Germinal center (tissue), 1 donor: ENCODE measurements at regions not wholly inside any gene's neighbourhood (a gene's known extent, or its start where the extent isn't known, plus 50 kb on each side); places are given as distances from the start of the nearest gene placed in this dataset.
"Not testable (repeated sequence)": the region's sequence is repeated elsewhere in the genome, so short reads cannot be mapped to it uniquely, and the experiment has no call there.

Experiments
- DNase-seq: peaks from one replicate; pipeline ENCODE4 v3.0.0; 2012; ENCODE audit warnings: mixed read lengths, low spot score

DNA sequence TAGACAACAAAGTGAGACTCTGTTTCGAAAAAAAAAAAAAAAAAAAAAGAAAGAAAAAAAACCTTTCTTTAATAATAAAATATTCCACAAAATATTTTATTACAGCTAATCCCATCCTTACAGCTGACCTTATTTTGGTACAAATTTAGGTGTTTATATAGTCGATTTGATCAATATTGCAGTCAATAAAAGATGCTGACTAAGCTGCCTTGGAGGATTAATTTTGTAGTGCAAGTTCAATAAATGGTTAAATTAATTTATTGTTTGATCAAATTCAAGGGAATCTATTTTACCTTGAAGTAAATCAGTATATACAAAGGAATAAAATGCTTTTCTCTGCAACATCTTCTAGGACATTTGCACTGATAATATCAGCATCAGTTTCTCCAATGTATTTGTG is 1764.3 kb downstream of the NCAM2 start:
- no peak for DNase-seq

DNA sequence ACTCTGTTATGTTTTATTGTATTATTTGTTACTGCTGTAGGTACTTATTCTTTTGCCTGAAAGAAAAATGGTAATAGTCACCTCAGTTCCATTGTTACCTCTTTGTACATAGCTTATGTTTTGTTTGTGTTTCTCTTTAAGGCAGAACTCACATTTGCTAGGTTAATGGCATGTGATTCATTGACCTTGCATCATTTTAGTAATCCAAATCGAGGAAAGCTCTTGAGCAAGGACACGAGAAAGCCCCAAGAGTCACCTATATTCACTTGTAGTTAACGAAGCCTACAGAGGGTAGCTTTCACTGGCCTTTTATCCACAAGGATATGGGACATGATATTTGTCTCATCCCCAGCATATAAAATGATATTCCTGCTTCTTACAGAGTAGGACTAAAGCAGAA is 1765.2 kb downstream of the NCAM2 start:
- DNase-seq: no peak

DNA sequence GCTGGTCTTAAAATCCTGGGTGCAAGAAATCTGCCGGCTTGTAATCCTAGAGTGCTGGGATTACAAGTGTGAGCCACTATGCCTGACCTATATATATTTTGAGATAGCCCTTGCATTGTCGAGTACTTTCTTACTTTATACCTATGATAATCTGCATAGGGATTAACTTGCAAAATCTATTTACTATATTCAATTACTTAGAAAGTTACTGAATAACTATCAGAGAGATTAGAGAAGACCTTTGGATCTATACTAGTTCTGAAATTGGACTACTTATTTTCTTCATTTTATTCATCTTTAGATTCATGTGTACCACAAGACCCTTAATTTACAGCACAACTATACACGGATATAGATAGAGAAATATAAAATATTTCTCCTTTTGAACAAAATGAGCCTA is 1766.0 kb downstream of the NCAM2 start:
- no peak for DNase-seq

DNA sequence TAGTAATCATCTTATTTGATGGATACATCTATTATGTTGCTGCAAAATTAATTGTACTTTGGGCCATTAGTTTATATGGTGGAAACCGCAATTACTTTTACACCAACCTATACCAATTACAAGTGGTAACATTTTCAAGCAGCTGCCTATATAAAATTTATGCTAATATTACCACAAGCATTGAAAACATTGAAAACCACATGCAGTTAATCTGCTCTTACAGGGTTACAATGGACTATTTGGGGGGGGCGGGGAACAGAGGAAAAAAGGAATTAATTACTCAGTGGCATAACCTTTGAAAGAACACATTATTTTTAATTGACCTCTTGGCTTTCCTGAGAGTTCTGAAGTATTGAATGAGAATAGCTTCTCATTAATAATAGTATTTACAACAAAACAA is 1793.2 kb downstream of the NCAM2 start:
- no peak for DNase-seq

DNA sequence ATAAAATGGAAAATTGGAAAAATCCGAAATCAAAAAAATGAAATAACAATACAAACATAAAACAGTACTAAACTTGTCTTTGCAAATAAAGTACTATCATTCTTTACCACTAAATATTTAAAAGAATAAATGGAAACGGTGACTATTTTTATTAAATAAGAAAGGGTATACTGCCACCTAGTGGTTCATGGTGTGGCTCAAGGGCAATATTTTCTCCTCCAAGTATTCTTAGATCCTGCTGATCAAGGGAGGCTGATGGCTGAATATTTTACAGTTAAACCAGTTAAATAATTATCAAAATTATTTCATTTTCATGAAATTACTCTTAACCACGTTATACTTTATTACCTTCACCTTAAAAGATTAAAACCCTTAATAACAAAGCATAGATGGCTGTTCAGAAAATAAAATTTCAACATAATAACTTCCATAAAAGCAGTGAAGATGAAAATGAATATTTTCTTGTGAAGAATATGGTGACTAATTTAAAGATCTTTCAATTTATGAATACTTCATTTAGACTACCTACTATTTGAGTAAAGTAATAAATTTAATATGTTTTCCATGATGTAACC is 1793.9 kb downstream of the NCAM2 start:
- peak; percentile 8 for DNase-seq

DNA sequence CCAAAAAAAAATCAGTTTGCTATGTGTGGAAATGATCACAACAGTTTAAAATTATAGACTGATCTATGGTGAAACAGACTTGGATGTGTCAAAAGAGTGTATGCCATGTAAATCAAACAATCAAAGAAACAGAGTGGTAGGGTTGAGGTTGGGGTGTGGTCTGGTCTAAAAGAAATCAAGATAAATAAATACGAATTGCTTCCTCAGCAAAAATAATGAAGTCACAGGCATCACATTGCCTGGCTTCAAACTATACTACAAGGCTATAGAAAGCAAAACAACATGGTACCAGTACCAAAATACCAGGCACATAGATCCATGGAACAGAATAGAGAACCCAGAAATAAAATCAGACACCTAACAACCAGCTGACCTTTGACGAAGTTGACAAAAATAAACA is 1796.9 kb downstream of the NCAM2 start:
- DNase-seq: no peak

DNA sequence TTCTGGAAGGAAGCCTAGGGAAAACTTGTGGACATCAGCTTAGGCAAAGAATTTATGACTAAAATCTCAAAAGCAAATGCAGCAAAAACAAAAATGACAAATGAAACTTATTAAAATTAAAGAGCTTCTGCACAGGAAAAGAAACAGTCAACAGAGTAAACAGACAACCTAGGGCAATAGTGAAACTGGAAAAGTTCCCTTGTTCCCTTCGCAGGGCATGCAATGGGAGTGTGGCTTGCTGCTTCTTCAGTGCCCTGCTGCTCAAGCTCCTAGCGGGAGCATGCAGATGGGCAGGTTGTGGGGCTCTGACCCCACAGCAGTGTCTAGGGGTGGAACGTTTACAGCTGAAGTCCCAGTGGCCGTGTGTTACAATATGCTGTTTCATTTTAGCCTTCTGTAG is 1797.4 kb downstream of the NCAM2 start:
- no peak for DNase-seq

DNA sequence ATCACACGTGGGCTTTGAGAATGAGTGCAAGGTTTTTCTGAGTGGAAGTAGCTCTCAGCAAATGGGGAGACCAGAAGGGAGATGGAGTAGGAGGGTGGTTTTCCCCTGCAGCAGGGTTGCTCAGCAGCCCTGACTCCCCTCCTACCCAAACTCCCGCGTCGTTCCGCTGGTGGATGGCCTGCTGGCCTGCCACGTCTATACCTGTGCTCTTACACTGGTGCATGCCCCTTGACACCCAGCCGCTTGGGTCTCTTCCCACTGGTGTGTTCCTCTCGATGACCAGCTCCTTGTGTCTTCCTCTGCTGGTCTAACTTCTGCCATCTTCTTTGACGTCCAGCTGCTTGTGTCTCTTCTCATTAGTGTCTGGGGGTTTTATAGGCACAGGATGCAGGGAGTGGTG is 1797.9 kb downstream of the NCAM2 start:
- DNase-seq: no peak

DNA sequence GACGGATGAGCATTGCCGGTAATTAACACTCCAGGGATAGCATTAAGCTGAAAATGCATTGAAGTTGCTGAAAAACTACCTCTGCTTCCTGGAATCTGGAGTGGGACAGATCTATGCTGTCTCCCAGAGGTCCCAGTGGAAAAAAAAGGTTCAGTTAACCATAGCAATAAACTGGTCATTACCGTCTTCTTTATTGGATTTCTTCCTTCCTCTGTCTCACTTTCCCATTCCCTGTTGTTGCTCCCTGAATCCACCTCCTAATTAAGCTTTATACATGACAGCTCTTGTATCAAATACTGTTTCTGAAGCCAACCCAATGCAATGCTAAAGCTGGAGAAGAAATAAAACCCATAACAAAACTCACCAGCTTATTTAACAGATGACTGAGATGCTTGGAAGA is 1805.9 kb downstream of the NCAM2 start:
- no peak for DNase-seq

DNA sequence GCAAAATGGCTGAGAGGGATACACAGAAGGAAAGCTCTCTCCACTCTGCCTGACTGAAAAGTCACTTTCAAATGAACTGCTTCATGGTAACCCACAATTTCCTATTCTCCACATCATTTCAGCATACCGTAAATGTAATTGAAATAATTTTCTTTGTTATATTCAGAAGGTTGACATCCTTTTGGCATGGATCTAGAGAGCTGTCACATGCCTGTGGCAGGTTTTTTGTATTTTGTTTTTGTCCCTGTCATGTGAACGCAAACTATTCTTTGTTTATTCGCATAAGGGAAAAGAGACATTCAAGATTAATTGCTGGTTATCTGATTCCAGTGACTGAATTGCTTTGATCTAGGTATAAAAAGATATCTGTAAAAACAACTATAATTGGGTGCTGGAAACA is 1808.1 kb downstream of the NCAM2 start:
- DNase-seq: no peak

DNA sequence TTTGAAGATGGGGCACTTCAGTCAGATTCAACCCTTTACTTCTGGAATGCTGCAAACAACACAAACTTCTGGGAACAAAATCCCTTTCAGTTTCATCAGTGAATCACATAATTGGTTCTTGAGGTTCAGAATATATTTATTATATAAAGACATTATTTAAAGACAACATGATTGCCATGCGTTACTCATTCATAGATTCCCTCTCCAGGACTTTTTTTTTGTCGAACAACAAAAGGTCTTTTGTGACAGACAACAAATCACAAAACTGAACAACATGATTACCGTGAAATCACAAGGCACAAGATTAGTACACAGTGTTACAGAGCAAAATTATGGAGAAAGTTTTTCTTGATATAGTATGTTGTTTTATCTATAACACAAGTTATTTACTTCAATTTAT is 1815.0 kb downstream of the NCAM2 start:
- DNase-seq: no peak

DNA sequence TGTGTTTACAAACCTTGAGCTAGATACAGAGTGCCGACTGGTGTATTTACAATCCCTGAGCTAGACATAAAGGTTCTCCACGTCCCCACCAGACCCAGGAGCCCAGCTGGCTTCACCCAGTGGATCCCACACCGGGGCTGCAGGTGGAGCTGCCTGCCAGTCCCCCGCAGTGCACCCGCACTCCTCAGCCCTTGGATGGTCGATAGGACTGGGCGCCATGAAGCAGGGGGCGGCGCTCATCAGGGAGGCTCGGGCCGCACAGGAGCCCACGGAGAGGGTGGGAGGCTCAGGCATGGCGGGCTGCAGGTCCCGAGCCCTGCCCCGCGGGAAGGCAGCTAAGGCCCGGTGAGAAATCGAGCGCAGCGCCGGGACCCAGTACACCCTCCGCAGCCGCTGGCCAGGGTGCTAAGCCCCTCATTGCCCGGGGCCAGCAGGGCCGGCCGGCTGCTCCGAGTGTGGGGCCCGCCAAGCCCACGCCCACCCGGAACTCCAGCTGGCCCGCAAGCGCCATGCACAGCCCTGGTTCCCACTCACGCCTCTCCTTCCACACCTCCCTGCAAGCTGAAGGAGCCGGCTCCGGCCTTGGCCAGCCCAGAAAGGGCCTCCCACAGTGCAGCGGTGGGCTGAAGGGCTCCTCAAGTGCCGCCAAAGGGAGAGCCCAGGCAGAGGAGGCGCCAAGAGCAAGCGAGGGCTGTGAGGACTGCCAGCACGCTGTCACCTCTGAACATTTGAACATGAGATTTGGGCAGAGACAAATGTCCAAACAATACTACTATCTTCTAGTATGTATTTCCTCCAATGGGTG is 1820.7 kb downstream of the NCAM2 start:
- not testable (repeated sequence) for DNase-seq

DNA sequence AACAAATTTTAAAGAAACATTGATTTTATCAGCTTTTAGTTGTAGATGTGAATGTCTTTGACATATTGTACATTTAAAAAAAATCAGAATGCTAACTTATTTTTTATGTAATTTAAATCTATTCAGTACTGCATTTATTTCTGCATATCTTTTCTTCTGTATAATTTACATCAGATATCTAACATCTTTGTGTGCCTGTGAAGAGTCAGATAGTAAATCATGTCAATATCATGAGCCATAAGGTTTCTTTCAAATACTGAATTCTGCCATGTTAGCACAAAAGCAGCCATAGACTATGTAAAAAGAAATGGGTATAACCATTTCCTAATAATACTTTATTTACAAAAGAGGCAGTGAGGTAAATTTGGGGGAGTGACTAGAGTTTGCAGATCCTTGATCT is 1829.2 kb downstream of the NCAM2 start:
- no peak for DNase-seq

DNA sequence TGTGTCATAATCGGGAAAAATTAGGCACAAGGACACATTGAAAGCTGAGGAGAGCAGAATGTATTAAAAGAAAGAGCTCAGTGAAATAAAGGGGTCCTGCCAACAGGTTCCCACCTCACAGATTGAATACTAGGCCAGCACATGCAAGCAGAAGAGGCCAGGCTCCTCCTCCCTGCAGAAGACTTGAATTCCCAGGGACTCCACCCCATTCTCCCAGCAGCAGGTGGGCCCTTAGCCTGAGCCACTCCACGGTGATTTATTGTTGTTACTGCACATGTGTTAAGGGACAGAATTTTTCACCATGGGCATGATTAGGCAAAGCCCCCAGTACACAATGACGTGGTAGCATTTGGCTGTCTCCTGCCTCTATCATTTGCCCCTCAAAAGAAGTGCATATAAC is 1844.7 kb downstream of the NCAM2 start:
- DNase-seq: no peak

DNA sequence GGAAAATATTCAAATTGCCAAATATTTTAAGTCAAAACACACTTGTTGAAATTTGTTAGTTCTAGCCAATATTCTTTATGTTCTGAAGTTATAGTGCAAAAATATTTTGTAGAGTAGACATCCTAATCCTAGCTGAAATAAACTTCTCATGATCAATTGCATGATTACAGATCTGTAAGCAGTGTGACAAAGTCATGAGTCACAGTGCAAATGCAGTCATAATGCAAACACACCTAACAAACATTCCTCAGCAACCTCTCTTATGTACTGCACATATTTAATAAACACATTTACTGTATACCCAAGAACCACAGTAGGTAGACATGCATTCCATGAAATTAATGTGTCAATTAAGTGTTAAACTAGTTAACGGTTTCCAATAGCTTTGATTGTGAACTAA is 1857.4 kb downstream of the NCAM2 start:
- DNase-seq: no peak

DNA sequence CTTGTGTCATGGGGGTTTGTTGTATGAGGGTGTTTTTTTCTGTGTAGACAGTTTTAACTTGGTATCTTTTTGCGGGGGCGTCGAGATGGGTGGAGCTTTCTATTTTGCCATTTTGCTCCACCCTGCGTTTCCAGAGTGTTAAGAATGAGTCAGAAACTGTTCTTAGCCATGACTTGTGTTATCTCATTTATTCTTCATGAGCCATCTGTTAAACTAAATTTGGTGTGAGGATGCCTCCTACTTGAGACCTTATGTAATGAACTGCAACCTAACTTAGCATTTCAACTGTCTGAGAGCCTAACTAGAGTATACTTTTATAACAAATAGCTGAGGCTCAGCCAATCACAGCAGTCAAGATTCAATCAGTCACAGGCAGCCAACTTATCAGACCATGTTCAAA is 1873.5 kb downstream of the NCAM2 start:
- DNase-seq: no peak

DNA sequence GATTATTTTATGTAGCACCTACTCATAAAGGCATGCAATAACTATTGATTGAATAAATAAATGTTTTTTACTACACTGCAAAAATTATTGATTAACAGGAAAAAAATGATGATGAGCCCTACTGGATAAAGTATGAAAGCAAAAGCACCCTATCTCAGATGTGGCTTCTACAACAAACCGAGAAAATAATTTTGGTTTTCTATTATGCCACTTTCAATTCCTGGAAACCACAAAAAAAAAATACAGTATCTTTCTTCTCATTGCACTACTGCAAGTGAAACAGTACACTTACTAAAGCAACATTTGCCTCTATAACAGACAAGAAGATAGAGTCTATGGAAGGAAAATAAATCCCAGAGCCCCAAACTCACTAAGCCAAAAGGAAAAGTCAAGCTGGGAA is 1882.4 kb downstream of the NCAM2 start:
- no peak for DNase-seq

DNA sequence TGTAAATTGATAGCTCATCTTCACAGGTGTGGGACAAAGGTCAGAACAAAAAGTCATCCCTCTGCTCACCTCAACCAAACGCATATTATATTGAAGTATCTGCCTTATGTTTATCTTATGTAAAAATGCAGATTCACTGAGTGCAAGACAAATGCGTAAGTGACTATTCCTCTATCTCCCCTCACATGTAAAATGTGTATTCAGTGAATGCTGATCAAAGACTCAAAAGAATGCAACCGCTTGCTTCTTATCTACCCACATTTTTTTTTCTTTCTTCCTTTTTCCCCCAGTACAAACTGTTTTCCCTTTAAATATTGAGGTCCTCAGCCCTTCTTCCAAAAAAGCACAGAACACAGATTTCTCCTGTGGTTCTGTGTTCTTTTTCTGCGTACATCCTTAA is 1882.9 kb downstream of the NCAM2 start:
- DNase-seq: no peak

DNA sequence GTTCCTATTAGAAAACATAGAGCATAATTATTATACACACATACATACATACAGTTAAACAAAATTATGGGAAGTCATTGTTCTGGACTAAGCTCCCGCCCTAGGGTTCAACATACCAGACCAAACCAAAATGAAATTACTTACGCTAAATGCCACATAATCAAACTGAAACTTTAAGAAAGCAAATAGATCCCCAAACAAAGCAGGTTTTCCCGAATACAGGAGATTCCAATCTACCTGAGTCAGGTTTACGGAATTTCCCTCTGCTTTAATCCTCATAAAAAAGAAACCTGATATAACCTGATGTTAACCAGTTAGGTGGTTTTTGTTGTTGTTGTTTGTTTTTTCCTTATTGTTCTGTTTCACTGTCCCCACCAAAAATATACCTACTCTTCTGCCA is 1886.9 kb downstream of the NCAM2 start:
- no peak for DNase-seq

DNA sequence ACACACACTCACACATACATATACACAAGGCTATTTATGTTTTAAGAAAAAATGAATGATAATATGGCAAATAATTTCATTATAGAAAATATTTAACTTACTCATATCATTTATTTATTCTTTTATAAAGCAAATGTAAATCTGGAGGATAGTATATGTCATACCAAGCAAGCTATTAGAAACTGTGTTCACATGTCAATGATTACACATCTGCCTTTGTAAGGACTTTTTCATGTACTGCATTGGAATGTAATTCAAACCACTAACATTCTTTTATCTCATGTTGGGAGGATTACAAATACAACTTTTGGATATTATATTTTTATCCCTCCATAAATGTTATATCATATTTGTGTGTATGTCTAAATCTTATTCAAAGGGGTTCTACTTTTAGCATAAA is 1887.4 kb downstream of the NCAM2 start:
- DNase-seq: no peak

DNA sequence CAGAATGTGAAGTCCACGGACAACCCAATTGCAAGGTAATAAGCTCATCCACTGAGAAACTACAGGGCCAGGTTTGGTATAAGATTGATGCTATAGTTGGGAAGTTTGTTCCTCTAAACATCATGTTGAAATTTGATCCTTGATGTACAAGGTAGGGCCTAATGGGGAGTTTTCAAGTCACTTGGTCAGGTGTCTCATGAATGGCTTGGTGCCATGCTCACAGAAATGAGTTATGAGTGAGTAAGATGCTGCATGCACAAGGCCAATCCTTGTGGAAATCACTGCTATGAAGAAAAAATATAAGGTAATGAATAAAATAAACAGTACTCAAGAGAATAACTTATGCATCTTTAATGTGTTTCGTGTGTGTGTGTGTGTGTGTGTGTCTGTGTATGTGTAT is 1891.2 kb downstream of the NCAM2 start:
- no peak for DNase-seq

DNA sequence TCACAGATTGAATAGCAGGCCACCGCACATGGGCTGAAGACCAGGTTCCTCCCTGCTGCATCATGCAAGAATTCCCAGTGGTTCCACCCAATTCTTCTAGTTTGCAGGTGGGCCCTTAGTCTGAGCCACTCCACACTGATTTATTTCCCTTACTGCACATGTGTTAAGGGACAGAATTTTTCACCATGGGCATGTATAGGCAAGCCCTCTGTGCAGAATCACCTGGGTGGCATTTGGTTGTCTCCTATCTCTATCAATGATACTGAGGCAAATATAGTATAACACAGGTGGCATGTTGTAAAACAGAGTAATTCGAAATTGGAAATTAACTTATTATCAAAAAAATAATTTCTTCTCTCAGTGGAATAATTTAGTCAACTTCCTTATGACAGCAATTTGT is 1892.4 kb downstream of the NCAM2 start:
- DNase-seq: no peak

DNA sequence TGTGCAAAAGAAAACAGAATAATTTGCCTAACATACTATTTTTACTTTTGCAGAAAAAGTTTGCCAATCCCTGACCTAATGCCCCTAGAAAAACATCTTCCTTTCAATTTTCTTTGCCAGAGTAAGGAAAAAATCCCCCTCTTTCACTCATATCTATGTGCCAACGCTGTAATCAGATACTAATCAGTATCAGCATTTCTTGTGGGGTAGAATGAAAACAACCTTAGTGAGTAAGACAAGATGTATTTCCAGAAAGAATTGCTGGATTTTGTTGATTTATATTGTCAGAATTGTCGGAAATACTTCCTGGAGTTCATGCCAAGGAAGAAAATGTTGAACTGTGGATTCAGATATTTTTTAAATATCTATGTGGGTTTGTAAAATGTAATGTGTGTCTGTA is 1893.8 kb downstream of the NCAM2 start:
- no peak for DNase-seq

DNA sequence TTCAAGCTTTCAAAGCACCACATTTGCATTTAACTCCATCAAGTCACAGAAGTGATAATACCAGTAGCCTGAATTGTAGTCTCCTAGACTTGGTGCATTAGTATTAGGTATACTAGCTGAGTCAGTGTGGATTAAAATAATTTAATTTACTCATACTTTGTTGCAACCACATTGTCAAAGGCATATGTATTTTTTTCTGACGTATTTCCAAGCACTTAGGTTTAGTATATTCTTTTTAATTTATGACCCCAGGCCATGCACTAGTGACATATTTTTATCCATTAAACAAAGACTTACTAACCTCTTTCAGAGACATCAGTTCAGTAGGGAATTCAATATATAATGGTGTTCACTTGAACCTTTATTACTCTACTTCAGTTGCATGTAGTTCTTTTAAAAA is 1894.5 kb downstream of the NCAM2 start:
- no peak for DNase-seq
